ENCODE measurements at regions not wholly inside any gene's neighbourhood (a gene's known extent, or its start where the extent isn't known, plus 50 kb on each side); places are given as distances from the start of the nearest gene placed in this dataset.

DNA sequence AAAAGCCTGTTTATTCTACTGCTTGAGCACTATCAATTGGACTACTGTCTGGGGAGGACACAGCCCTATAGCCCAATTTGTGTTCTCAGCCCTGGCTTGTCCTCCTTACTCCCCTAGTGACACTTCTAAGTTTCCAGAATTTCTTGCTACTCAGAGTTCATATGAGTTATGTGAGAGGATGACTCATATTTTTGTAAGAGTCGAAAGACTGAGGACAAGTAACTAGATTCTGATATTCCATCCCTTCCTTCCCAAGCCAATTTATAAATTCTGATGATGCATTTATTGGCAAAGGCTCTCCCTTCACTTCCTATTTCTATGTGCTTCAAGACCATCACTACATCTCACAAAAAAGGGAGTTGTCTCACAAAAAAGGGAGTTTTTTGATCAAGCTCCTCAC lies 422.2 kb upstream of the DEPDC1 start:
- TF ChIP-seq POLR2AphosphoS5 (IDR thresholded peaks at IDR 0.05; ENCODE audit: low read depth): no peak
- TF ChIP-seq, protein P1, sequence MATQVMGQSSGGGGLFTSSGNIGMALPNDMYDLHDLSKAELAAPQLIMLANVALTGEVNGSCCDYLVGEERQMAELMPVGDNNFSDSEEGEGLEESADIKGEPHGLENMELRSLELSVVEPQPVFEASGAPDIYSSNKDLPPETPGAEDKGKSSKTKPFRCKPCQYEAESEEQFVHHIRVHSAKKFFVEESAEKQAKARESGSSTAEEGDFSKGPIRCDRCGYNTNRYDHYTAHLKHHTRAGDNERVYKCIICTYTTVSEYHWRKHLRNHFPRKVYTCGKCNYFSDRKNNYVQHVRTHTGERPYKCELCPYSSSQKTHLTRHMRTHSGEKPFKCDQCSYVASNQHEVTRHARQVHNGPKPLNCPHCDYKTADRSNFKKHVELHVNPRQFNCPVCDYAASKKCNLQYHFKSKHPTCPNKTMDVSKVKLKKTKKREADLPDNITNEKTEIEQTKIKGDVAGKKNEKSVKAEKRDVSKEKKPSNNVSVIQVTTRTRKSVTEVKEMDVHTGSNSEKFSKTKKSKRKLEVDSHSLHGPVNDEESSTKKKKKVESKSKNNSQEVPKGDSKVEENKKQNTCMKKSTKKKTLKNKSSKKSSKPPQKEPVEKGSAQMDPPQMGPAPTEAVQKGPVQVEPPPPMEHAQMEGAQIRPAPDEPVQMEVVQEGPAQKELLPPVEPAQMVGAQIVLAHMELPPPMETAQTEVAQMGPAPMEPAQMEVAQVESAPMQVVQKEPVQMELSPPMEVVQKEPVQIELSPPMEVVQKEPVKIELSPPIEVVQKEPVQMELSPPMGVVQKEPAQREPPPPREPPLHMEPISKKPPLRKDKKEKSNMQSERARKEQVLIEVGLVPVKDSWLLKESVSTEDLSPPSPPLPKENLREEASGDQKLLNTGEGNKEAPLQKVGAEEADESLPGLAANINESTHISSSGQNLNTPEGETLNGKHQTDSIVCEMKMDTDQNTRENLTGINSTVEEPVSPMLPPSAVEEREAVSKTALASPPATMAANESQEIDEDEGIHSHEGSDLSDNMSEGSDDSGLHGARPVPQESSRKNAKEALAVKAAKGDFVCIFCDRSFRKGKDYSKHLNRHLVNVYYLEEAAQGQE (IDR thresholded peaks at IDR 0.05; ENCODE audit: insufficient replicate concordance, low read depth): no peak

Measured in HL-60 (cell line).